Mammary epithelial cell (primary cell): ENCODE measurements at regions not wholly inside any gene's neighbourhood (a gene's known extent, or its start where the extent isn't known, plus 50 kb on each side); places are given as distances from the start of the nearest gene placed in this dataset.

Source experiments
- EZH2 ChIP-seq: IDR thresholded peaks from 2 replicates; pipeline ENCODE4 v1.6.1; 2012; ENCODE audit warnings: low read length, inconsistent platforms, borderline replicate concordance
- TF ChIP-seq, protein P1 (sequence below), 2 donors: IDR thresholded peaks in 1 of 2; conservative IDR thresholded peaks in 1 of 2; 2 replicates each; pipeline ENCODE4 v1.5.1; 2011 to 2012; ENCODE audit warnings: inconsistent platforms in 2 of 2, low read length in 2 of 2, mild to moderate bottlenecking in 2 of 2, control low read depth in 1 of 2, low read depth in 1 of 2; ENCODE audit not compliant: insufficient read depth in 1 of 2; ENCODE audit errors: extremely low read depth in 1 of 2

DNA sequence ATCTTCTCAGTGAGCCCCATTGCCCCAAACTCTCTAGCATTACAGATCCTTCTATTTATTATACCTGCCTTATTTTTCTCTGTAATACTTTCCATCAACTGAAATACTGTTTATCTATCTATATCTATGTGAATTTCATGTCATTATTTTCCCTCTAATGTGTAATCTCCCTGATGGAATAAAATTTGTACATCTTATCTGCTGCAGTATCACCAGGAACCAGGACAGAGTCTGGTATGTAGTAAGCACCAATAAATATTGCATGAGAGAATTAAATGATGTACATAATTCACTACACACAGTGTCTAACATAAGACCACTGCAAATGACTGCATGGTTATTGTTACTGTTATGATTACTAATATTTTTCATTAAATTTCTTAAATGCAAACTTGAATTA, 759.1 kb downstream of the PRELID2 start:
- TF ChIP-seq, protein P1, sequence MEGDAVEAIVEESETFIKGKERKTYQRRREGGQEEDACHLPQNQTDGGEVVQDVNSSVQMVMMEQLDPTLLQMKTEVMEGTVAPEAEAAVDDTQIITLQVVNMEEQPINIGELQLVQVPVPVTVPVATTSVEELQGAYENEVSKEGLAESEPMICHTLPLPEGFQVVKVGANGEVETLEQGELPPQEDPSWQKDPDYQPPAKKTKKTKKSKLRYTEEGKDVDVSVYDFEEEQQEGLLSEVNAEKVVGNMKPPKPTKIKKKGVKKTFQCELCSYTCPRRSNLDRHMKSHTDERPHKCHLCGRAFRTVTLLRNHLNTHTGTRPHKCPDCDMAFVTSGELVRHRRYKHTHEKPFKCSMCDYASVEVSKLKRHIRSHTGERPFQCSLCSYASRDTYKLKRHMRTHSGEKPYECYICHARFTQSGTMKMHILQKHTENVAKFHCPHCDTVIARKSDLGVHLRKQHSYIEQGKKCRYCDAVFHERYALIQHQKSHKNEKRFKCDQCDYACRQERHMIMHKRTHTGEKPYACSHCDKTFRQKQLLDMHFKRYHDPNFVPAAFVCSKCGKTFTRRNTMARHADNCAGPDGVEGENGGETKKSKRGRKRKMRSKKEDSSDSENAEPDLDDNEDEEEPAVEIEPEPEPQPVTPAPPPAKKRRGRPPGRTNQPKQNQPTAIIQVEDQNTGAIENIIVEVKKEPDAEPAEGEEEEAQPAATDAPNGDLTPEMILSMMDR (conservative IDR thresholded peaks at IDR 0.05 in 1 of 2, IDR thresholded peaks at IDR 0.05 in 1 of 2; ENCODE audit: extremely low read depth in 1 of 2, insufficient read depth in 1 of 2, low read depth in 1 of 2, low read length in 2 of 2): no peak
- TF ChIP-seq EZH2: no peak
